T-cell (primary cell): ENCODE measurements at regions not wholly inside any gene's neighbourhood (a gene's known extent, or its start where the extent isn't known, plus 50 kb on each side); places are given as distances from the start of the nearest gene placed in this dataset.

Experiments used
- ATAC-seq, 4 experiments: fragments of 200-7000 bp in 3 of 4; fragments of 150-1000 bp in 1 of 4; cut with Tn5 transposase; replicated peaks in 1 of 4; 1 replicate in 3 of 4; 2 replicates in 1 of 4; pipeline ENCODE4 v1.10.0; 2021; ENCODE audit warnings: moderate library complexity in 3 of 4, mild to moderate bottlenecking in 2 of 4, moderate number of reproducible peaks in 1 of 4
- CTCF ChIA-PET, 2 donors: fragments of 300-600 bp; sonication (Branson Sonifier 250); formaldehyde crosslinking; loops; one replicate each; lab custom pipeline; 2022; ENCODE audit warnings: antibody characterized with exemption in 2 of 2; lab: Charles Lee
- POLR2A ChIA-PET, 2 donors: fragments of 300-600 bp; sonication (Branson Sonifier 250); formaldehyde crosslinking; loops; one replicate each; lab custom pipeline; 2022; ENCODE audit warnings: antibody characterized with exemption in 2 of 2; lab: Charles Lee
- DNase-seq, 35 experiments: peaks; one replicate each; pipeline versions ENCODE4 v3.0.0 to v3.0.0-alpha.2; 2013 to 2023
- H3K27ac ChIP-seq: one replicate; pipeline ENCODE4 v1.5.1; 2013; ENCODE audit warnings: low read length
- H3K27me3 ChIP-seq, 2 experiments: replicated peaks in 1 of 2; 1 replicate in 1 of 2; 2 replicates in 1 of 2; pipeline versions ENCODE4 v1.6.1 to v1.7.0; 2013; ENCODE audit warnings: low read length in 1 of 2, mixed read lengths in 1 of 2; ENCODE audit not compliant: control insufficient read depth in 2 of 2, insufficient read depth in 2 of 2; ENCODE audit errors: extremely low read depth in 1 of 2
- H3K36me3 ChIP-seq, 2 donors: 1 replicate in 1 of 2; 2 replicates in 1 of 2; pipeline versions ENCODE4 v1.6.1 to v1.7.0; 2013; ENCODE audit warnings: low read length in 1 of 2; ENCODE audit not compliant: control insufficient read depth in 2 of 2, insufficient read depth in 1 of 2; ENCODE audit errors: extremely low read depth in 1 of 2
- H3K4me1 ChIP-seq, 2 experiments: 1 replicate in 1 of 2; 2 replicates in 1 of 2; pipeline versions ENCODE4 v1.6.1 to v1.7.0; 2013; ENCODE audit warnings: low read length in 2 of 2, mixed read lengths in 1 of 2; ENCODE audit not compliant: insufficient read depth in 2 of 2, control insufficient read depth in 1 of 2; ENCODE audit errors: extremely low read depth in 1 of 2
- H3K4me3 ChIP-seq, 2 donors: 1 replicate in 1 of 2; 2 replicates in 1 of 2; pipeline versions ENCODE4 v1.5.1 to v1.7.0; 2013; ENCODE audit warnings: mild to moderate bottlenecking in 2 of 2, low read length in 1 of 2, moderate library complexity in 1 of 2; ENCODE audit not compliant: control insufficient read depth in 1 of 2; ENCODE audit errors: extremely low read depth in 1 of 2
- H3K9me3 ChIP-seq: 2 replicates; pipeline ENCODE4 v1.7.0; 2013
- H3K27ac Mint-ChIP-seq, 2 donors: one replicate each; pipeline ENCODE4 v1.8.0; 2020 to 2021; ENCODE audit warnings: mild to moderate bottlenecking in 2 of 2, mixed read lengths in 2 of 2
- H3K27me3 Mint-ChIP-seq, 2 donors: one replicate each; pipeline ENCODE4 v1.8.0; 2021 to 2022; ENCODE audit warnings: mixed read lengths in 2 of 2
- H3K36me3 Mint-ChIP-seq: one replicate; pipeline ENCODE4 v1.8.0; 2021; ENCODE audit warnings: mixed read lengths
- H3K4me1 Mint-ChIP-seq, 3 donors: one replicate each; pipeline ENCODE4 v1.8.0; 2020 to 2022; ENCODE audit warnings: mixed read lengths in 3 of 3, mild to moderate bottlenecking in 1 of 3
- H3K4me3 Mint-ChIP-seq, 3 donors: one replicate each; pipeline ENCODE4 v1.8.0; 2020 to 2022; ENCODE audit warnings: mild to moderate bottlenecking in 3 of 3, mixed read lengths in 3 of 3, moderate library complexity in 3 of 3
- H3K9me3 Mint-ChIP-seq, 3 donors: one replicate each; pipeline ENCODE4 v1.8.0; 2020 to 2022; ENCODE audit warnings: mixed read lengths in 3 of 3
- WGBS: methylation state at CpG from one replicate; pipeline ENCODE4 v1.1.5; 2013; ENCODE audit warnings: missing lambda C conversion rate; ENCODE audit not compliant: insufficient coverage; 5-methylcytosine and 5-hydroxymethylcytosine counted together

DNA sequence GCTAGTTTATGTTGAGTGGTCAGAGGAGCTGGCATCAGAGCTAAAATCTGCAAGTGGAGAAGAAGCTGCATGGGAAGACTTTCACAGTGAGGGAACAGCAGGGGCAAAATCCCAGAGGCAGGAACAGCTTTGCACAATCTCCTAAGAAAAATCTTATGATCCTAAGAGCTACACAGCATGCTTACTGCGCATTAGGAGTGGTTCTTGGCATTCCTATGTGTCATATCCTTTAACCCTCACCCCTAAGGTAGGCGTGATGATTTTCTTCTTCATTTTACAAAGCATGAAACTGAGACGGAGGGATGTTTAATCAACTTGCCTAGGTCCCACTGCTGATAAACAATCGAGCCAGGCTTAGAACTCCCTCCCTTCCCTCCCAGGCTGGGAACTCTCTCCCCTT, 313.6 kb upstream of the SULF2 start:
- Histone ChIP-seq H3K27me3 (peaks cover 0 to 10% of the 10 kb centered on the region in 2 experiments), H3K4me3 (no peak overlapping the region), H3K9me3 (no peaks in the 10 kb centered on the region), H3K27ac (no peak overlapping the region), H3K36me3 (no peaks in the 10 kb centered on the region), H3K4me1 (no peaks in the 10 kb centered on the region)
- Mint-ChIP-seq H3K4me1 (no peaks in the 10 kb centered on the region), H3K27me3 (peaks cover 3 to 5% of the 10 kb centered on the region in 2 donors), H3K4me3 (no peak overlapping the region), H3K9me3 (no peaks in the 10 kb centered on the region), H3K36me3 (no peaks in the 10 kb centered on the region), H3K27ac (no peak overlapping the region)
- ChIA-PET CTCF (no interaction called here), POLR2A (no interaction called here)
- no peak for DNase-seq
- ATAC-seq = no peak
- WGBS = 62% methylated on average over 4 of the region's 4 CpGs

DNA sequence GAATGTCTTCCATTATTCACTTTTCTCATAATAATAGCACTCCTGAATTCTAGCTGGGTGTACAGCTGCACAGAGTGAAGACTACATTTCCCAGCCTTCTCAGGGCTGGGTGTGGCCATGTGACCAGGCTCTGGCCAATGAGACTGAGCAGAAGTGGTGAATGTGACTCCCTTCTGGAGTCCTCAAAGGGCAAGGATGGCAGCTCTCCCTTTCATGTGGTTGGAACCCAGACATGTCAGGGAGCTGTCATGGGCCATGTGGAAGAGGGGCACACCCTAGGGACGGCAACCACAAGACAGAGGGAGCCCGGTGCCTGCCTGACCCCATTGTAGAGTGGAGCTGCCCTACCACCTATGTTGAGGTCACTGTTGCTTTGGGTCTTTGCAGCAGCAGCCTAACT, 312.8 kb upstream of the SULF2 start:
- H3K27ac ChIP-seq = no peak overlapping the region
- no peaks in the 10 kb centered on the region for H3K36me3 ChIP-seq
- no peak overlapping the region for H3K27ac Mint-ChIP-seq
- H3K4me3 ChIP-seq = no peak overlapping the region
- H3K27me3 ChIP-seq = peaks cover 0 to 13% of the 10 kb centered on the region in 2 experiments
- ATAC-seq (no peak), DNase-seq (no peak)
- no peaks in the 10 kb centered on the region for H3K9me3 Mint-ChIP-seq
- ChIA-PET CTCF (no interaction called here), POLR2A (no interaction called here)
- no peaks in the 10 kb centered on the region for H3K4me1 Mint-ChIP-seq
- no CpG with 5 or more reads among the region's 2 CpGs for WGBS
- H3K4me1 ChIP-seq = no peaks in the 10 kb centered on the region
- H3K36me3 Mint-ChIP-seq = no peaks in the 10 kb centered on the region
- H3K4me3 Mint-ChIP-seq = no peak overlapping the region
- H3K27me3 Mint-ChIP-seq = peaks cover 3 to 11% of the 10 kb centered on the region in 2 donors
- no peaks in the 10 kb centered on the region for H3K9me3 ChIP-seq

DNA sequence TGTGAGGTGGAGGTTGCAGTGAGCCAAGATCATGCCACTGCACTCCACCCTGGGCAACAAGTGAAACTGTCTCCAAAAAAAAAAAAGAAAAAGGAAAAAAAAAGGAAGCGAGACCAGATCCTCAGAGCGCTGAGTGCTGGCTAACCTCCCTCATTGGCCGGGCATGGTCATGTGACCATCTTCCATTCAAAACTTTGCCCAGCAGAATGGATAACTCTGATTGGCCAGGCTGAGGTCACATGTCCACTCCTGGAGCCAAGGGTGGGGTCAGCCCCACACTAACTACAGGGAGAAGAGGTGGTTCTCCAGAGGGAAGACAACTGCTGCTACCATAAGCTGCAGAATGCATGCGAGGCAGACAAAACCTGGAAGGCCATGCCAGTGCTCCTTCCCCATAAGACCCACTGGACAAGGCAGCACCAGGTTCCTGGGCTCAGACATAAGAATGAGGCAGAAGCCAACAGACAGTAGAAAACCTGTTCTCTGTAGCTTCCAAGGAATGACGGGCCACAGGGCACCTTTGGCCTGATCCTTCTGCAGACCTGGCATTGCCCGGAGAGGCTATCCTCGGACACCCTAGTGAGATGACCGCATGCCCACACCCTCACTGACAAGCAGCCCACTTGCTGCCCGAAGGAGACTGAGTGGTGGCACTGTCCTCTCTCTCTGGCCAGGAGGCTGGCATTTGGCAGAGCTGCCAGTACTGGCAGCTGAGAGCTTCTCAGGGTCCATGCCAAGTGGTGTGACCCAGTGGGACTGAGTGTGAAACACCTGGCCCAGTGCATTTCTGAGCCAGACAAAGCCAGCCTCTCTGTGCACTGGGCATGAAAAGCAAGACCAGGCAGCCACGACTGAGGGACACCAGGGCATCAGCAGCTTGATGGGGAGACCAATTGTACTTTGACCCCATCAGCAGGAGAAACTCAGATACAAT, 311.9 kb upstream of the SULF2 start:
- CTCF ChIA-PET = no interaction called here
- 86% methylated on average over 5 of the region's 10 CpGs for WGBS

DNA sequence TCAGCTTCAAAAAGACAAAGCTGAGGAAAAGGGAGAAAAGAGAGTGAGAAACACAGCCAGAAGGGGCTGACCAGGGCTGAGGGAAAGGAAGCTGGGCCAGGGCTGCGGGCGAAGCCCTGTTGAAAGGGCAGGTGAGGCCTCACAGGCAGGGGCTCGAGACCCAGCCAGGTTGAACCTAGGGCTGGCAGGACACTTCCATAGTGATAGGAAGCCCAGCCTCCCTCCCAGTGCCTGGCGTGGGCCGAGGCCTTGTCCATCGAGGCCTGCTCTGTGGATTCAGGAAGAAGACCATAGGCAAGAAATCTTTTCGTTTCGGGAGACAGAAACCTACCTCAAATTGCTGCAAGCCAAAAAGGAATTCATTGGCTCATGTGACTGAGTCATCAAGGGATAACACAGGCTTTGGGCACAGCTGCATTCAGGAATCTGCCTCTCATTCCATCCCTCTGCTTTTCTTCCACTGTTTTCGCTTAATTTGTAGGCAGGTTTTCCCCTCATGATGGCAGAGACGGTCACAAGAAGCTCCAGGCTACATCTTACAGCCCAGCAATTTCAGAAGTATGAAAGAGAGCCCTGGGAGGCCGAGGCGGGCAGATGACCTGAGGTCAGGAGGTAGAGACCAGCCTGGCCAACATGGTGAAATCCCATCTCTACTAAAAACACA, 311.1 kb upstream of the SULF2 start:
- no peaks in the 10 kb centered on the region for H3K4me1 Mint-ChIP-seq
- H3K4me3 Mint-ChIP-seq = no peak overlapping the region
- peaks cover 0 to 17% of the 10 kb centered on the region in 2 experiments for H3K27me3 ChIP-seq
- no peaks in the 10 kb centered on the region for H3K36me3 Mint-ChIP-seq
- no peak overlapping the region for H3K4me3 ChIP-seq
- no peak for ATAC-seq
- H3K4me1 ChIP-seq = no peaks in the 10 kb centered on the region
- no peak overlapping the region for H3K27ac Mint-ChIP-seq
- no peak overlapping the region for H3K27ac ChIP-seq
- H3K27me3 Mint-ChIP-seq = peaks cover 8 to 11% of the 10 kb centered on the region in 2 donors
- ChIA-PET CTCF (no interaction called here), POLR2A (interaction anchor here in 1 of 2 donors (0.7 kb wide), 1 partner anchor 18 kb away, joined by 8 read pairs; no protein-coding TSS in a partner anchor)
- H3K9me3 Mint-ChIP-seq = no peaks in the 10 kb centered on the region
- no peaks in the 10 kb centered on the region for H3K9me3 ChIP-seq
- WGBS = 92% methylated on average over 10 of the region's 12 CpGs
- no peak for DNase-seq
- H3K36me3 ChIP-seq = no peaks in the 10 kb centered on the region

More for the DNA sequence above, 311.9 kb upstream of the SULF2 start:
- POLR2A ChIA-PET = interaction anchor here in 1 of 2 donors (0.7 kb wide), 1 partner anchor 19 kb away, joined by 8 read pairs; no protein-coding TSS in a partner anchor
- H3K36me3 Mint-ChIP-seq = no peaks in the 10 kb centered on the region
- H3K4me3 Mint-ChIP-seq = no peak overlapping the region
- H3K9me3 Mint-ChIP-seq = no peaks in the 10 kb centered on the region
- Histone ChIP-seq H3K4me3 (no peak overlapping the region), H3K9me3 (no peaks in the 10 kb centered on the region), H3K4me1 (no peaks in the 10 kb centered on the region), H3K36me3 (no peaks in the 10 kb centered on the region), H3K27ac (no peak overlapping the region), H3K27me3 (peaks cover 0 to 16% of the 10 kb centered on the region in 2 experiments)
- ATAC-seq = no peak
- H3K27me3 Mint-ChIP-seq = peaks cover 3 to 11% of the 10 kb centered on the region in 2 donors
- H3K4me1 Mint-ChIP-seq = no peaks in the 10 kb centered on the region
- H3K27ac Mint-ChIP-seq = no peak overlapping the region
- no peak for DNase-seq

DNA sequence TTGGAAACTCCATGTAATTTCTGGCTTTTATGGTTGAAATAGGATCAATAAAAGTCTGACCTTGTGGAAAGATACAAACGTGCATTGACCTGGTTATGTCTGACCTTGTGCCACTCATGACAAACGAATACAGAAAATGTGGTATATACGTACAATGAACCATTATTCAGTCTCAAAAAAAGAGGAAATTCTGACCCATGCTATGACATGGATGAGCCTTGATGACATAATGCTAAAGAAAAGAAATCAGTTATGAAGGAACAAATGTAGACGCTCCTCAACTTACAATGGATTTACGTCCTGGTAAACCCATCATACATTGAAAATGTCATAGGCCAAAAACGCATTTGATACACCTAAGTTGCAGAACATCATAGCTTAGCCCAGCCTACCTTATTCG, 309.7 kb upstream of the SULF2 start:
- no peak for DNase-seq
- Histone ChIP-seq H3K9me3 (no peaks in the 10 kb centered on the region), H3K4me1 (no peaks in the 10 kb centered on the region), H3K27me3 (peaks cover 0 to 19% of the 10 kb centered on the region in 2 experiments), H3K36me3 (no peaks in the 10 kb centered on the region), H3K27ac (no peak overlapping the region), H3K4me3 (no peak overlapping the region)
- no peak overlapping the region for H3K4me3 Mint-ChIP-seq
- no peaks in the 10 kb centered on the region for H3K9me3 Mint-ChIP-seq
- H3K27me3 Mint-ChIP-seq = peaks cover 7 to 13% of the 10 kb centered on the region in 2 donors
- ChIA-PET POLR2A (no interaction called here), CTCF (no interaction called here)
- WGBS = 86% methylated on average over 3 of the region's 7 CpGs
- ATAC-seq = no peak
- H3K36me3 Mint-ChIP-seq = no peaks in the 10 kb centered on the region
- no peak overlapping the region for H3K27ac Mint-ChIP-seq
- H3K4me1 Mint-ChIP-seq = no peaks in the 10 kb centered on the region

DNA sequence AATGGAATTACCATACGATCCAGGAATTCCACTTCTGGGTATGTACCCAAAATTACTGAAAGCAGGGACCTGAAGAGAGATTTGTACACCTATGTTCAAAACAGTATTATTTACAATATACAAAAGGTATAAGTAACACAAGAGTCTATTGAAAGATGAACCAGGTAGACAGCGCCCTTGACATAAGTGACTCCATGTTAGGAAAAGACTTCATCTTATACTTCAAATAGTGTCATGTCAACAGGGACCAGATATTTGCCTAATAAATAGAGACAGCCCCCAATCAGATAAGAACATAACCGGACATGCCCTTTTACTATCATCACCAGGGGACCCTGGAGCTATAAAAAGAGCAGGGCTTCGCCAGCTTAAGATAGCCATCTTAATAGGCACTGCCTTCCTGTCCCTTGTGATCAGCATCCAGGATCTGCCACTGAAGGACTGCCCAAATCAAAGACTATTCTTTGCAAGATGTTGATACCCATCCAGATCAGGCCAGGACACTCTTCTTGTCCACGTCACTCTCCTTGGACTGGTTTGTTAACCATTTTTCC, 309.0 kb upstream of the SULF2 start:
- ChIA-PET CTCF (no interaction called here), POLR2A (no interaction called here)
- H3K36me3 Mint-ChIP-seq = no peaks in the 10 kb centered on the region
- ATAC-seq = no peak
- H3K27ac Mint-ChIP-seq = no peak overlapping the region
- Histone ChIP-seq H3K27me3 (peaks cover 0 to 20% of the 10 kb centered on the region in 2 experiments), H3K27ac (no peak overlapping the region), H3K4me1 (no peaks in the 10 kb centered on the region), H3K36me3 (no peaks in the 10 kb centered on the region), H3K9me3 (no peaks in the 10 kb centered on the region), H3K4me3 (no peak overlapping the region)
- H3K27me3 Mint-ChIP-seq = peaks cover 13 to 19% of the 10 kb centered on the region in 2 donors
- no peaks in the 10 kb centered on the region for H3K9me3 Mint-ChIP-seq
- WGBS = 64% methylated on average over 1 of the region's 5 CpGs
- no peak for DNase-seq
- H3K4me3 Mint-ChIP-seq = no peak overlapping the region
- no peaks in the 10 kb centered on the region for H3K4me1 Mint-ChIP-seq
